Activated CD4-positive, CD25-positive, alpha-beta regulatory T cell treated with anti-CD3 and anti-CD28 coated beads, Interleukin-2, amount 50 U/mL, for 24 hours (primary cell): ENCODE measurements at regions not wholly inside any gene's neighbourhood (a gene's known extent, or its start where the extent isn't known, plus 50 kb on each side); places are given as distances from the start of the nearest gene placed in this dataset.

Experiments used
- ATAC-seq, 2 donors: fragments of 150-1000 bp; cut with Tn5 transposase; one replicate each; pipeline ENCODE4 v1.10.0; 2021; ENCODE audit warnings: mild to moderate bottlenecking in 1 of 2, moderate library complexity in 1 of 2

DNA sequence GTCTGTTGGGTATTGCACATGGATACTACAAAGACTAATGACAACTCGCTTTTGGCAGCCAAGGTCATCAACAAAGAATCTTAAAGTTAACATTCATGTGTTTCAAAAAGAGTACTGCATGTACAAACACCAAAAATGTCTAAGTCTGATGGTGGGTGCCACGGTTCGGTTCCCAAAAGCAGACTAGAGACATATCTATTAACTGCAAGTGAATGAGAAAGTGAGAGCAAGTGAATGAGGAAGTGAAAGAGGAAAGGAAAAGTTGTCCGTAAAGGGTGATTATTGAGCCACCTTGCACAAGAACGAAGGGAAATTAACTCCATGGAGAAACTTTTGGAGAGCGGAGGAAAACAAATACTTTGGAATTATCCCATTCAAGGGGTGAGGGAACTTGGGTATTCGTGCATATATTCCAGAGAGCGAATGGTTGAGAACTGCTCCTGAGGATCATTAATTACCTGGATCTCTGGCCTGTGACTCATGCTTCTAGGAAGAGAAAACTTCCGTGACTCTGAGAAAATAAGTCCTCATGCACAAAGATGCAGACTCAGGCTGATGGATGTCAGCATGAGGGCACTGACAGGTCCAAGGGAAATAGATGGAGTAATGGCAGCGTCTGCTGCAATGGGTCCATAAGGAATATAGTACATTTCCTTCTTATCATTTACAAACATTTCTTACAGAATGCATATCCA, 336.5 kb upstream of the TGFBR2 start:
- no peak for ATAC-seq

DNA sequence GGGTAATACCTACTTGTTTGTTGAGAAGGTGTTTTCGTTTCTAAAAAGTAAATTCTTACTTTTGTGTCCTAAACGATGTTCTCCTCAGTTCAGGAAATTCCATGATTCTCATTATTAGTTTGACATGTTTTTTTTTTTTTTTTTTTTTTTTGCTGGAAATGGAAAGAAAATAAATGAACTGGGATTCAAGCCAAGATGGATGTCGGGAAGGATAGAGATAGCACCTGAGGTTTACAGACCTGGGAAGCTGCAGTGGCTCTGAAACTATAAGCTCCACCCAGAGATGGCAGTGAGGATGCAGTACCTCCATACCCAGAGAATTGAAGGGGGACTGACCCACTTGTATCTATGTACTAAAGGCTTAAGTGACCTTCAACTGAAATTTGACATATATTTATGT, 334.6 kb upstream of the TGFBR2 start:
- no peak for ATAC-seq

DNA sequence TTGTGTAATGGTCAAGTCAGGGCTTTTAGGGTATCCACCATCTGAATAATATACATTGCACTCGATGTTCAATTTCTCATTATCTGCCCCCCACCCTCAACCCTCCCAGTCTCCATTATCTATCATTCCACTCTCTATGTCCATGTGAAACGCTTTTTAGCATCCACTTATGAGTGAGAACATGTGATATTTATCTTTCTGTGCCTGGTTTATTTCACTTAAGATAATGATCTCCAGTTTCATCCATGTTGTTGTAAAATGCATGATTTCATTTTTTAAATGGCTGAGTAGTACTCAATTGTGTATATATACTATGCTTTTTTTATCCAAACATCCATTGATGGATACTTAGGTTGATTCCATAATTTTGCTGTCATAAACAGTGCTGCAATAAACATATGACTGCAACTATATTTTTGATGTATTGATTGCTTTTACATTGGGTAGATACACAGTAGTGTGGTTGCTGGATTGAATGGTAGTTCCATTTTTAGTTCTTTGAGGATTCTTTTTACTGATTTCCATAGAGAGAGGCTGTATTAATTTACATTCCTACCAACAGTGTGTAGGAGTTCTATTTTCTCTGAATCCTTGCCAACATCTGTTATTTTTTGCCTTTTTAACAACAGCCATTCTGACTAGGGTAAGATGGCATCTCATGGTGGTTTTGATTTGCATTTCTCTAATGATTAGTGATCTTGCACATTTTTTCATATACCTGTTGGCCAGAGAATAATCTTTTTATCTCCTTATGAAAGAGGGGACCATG, 332.9 kb upstream of the TGFBR2 start:
- ATAC-seq = no peak

- ATAC-seq = no peak
These were observed 328.9 kb upstream of the TGFBR2 start for GRCh38 chr3:30277494-30277893.

GRCh38 chr3:30281526-30281925, 324.9 kb upstream of the TGFBR2 start:
- no peak for ATAC-seq

DNA sequence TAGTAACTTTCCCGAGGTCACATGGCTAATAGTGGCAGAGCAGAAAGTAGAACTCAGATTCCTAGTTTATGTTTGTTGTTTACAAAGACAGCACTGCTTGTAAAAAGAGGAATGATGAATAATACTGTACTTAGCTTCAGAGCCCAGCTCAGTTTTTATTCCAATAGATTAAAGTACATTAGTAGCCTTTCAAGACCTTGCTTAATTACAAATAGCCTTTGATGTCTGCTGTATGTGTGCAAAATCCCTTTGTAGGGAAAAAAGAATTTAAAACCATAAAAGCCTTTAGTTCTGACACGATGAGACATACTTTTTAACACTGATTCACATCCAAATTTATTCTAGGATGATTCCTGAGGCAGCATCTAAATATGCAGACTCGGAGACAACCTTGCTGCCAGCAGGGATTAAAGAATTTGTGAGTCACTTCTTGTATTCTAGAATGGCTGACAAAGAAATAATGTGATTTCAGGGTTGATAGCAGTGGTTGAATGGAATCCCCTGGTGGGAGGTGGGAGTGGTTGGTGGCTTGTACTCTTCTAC, 324.2 kb upstream of the TGFBR2 start:
- no peak for ATAC-seq

- no peak for ATAC-seq
These were observed 321.0 kb upstream of the TGFBR2 start for GRCh38 chr3:30285188-30286006.

DNA sequence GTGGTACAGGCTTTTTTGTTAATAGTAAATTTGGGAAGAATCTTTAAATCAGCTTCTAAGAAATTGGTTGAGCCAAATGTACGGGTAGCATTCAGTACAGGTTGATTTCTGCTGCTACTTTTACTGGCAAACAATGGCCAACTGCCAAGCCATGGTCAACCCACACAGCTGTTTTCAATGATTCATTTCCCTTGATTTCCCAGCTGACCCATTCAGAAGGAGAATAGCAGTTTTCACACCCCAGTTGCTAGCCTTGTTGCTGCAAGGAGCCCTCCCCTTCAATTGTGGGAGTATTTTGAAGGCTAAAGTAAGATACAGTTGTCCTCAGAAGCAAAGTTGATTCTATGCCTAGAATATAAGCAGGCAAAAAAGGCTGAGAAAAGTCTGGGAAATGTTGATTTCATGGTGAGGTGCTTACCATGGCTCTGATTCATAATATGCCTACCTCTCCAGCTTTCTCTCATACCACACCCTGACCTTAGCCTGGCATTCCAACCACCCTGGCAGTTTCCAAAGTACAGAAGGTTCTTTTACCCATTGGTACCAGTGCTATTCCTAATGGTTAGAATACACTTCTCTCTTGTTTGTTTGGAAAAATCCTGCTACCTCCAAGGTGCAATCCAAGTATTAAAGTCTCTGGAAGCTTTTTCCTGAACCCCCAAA, 320.3 kb upstream of the TGFBR2 start:
- no peak for ATAC-seq

- ATAC-seq = no peak
These were observed 319.6 kb upstream of the TGFBR2 start for GRCh38 chr3:30286811-30287210.

DNA sequence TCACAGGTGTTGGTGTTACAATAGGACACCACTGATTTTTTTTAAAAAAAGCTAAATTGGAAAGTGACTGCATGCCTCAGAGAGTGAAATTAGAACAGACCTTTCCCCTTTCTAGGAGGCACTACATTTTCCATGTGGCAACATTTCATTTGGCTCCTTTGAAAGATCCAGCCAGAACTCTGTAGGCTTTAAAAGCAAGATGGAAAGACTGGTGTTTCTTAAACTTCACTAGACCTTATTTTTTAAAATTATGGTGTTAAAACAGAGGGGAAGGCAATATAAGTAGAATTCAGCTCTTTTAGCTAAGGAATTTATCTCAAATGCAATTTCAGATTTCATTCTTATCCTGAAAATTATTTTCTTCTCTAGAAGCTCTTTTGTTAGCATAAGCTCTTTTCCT, 317.6 kb upstream of the TGFBR2 start:
- no peak for ATAC-seq

- ATAC-seq = no peak
These were observed 317.1 kb upstream of the TGFBR2 start for GRCh38 chr3:30289324-30289723.

DNA sequence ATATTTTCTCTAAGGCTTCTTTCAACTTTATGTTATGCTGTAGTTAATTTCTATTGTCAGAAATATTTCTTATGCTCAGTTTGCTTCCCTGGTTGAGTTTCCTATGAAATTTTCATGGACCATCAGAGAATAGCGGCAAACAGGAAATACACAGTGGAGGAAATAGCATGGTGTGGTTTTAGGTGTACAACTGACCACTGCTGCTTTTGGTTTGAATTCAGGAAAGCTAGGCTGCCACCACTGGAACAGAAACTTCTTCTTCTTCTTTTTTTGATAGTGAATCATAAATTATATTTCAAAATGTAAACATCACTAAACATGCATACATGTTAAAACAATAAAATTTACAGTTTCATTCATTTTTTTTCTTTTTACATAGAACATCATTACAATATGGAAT, 316.6 kb upstream of the TGFBR2 start:
- no peak for ATAC-seq

DNA sequence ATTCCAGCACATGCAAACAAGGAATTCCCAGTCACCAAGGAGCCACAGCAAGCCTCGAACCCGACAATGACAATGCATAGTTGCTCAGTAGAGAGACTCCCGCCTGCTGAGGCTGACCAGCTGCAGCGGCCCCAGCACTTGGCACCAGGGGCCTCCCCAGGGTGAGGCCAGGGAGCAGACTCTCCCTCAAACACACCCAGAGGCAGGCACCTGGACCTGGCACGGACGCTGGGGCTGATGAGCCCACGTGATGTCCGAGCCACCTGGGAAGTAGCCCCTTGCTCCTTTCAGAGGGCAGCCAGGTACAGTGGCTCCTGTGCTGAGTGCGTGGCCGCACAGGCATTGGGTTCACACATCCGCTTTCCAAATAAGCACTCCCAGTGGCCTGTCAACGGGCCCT, 315.9 kb upstream of the TGFBR2 start:
- no peak for ATAC-seq

DNA sequence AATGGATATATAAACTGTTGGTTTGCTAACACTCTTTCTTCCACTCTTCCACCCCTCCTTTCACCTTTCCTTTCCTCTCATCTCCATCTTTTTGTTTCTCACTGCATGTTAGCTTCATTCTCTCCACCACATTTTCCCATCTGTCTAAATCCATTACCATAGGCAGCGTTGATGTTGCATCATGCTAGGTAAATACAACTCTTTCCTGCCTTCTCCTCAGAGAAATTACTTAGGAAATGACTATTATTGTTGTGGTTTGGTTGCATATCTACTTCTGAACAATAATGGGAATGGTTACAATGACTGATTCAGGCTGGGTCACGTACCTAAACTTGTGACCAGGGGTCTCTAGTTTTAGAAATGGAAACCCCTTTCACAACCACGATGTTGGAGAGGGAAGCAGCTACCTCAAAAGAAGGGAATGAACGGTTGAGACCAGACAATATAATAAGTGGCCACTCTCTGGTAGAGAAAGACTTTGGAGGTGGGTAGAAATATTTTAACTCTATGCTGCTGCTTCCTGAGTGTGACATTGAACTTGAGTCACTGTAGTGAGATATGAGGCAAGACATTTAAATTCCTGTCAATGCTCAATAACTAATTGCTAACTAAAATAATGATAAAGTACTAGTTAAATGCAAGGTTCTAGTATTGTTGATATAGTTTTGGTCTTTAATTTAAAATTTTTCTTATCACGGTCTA, 314.1 kb upstream of the TGFBR2 start:
- ATAC-seq = no peak

DNA sequence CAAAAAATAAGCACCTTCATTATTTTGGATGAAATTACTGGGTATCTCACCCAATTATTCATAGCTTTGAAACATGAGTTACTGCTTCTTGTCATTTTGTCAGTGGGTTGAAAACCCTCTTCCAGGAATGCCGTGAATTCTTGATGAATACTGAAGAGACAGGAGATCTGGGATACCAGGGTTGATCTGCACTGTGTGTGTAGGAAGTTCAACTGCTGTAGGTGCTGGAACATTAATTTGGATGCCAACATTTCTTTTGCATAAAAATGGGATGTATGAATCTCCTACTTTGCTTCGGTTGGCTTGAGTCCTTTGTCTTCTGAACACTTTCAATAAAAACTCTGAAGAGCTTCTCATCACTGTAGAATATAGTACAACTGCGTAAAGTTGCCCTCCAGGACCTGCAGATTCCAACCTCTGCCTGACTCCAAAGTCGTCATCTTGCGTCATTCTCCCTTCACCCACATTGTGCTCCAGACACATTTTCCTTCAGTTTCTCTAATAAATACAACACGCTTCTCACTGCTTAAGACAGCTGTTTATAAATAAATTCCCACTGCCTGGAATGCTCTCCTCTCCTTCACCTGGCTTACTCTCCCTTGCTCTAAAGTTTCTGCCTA, 312.7 kb upstream of the TGFBR2 start:
- ATAC-seq = no peak

GRCh38 chr3:30294241-30294667, 312.1 kb upstream of the TGFBR2 start:
- ATAC-seq = no peak

GRCh38 chr3:30297112-30297511, 309.3 kb upstream of the TGFBR2 start:
- ATAC-seq = no peak

- ATAC-seq = no peak
These were observed 306.6 kb upstream of the TGFBR2 start for GRCh38 chr3:30299674-30300385.

DNA sequence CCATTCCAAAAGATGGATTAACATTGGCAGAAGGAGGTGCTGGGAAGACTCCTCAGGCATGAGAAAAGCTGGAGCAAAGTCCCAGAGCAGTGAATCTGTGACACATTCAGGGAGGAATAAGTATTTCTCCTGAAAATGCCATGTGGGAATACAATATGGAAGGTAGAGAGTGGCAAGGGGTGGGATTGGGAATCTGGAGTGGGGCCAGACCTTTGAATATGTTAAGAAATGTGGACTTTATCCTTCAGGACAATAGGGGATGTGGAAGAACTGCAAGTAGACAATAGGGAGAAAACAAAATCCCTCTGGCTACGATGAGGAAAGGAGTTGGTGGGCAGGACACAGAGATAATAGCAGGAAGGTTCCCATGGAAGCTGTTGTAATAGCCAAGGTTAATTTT, 305.6 kb upstream of the TGFBR2 start:
- no peak for ATAC-seq

GRCh38 chr3:30302027-30302426, 304.4 kb upstream of the TGFBR2 start:
- ATAC-seq = peak in 1 of 2 donors; percentile 43

DNA sequence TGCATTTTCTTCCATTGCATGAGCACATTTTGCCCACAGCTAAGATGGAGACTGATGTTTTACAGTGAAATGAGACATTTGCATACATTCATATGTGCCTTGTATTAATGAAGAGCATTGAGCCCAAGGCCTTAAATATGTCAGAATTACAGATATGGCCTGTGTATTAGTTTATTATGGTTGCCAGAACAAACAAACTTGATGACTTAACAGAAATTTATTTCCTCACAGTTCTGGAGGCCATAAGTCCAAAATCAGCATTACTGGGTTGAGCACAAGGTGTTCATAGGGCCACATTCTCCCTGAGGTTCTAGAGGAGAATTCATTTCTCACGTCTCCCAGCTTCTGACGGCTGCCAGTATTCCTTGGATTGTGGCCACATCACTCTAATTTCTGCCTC, 302.6 kb upstream of the TGFBR2 start:
- no peak for ATAC-seq
